HUES64 (cell line): ENCODE measurements at regions not wholly inside any gene's neighbourhood (a gene's known extent, or its start where the extent isn't known, plus 50 kb on each side); places are given as distances from the start of the nearest gene placed in this dataset.
"Not testable (repeated sequence)": the region's sequence is repeated elsewhere in the genome, so short reads cannot be mapped to it uniquely, and the experiment has no call there.

Source experiments
- H3K27ac ChIP-seq: 2 replicates; pipeline ENCODE4 v1.7.0; 2013; ENCODE audit warnings: low read depth, low read length, inconsistent platforms
- H3K27me3 ChIP-seq: 2 replicates; pipeline ENCODE4 v1.6.1; 2013; ENCODE audit warnings: mild to moderate bottlenecking, low read length; ENCODE audit not compliant: insufficient read depth
- H3K36me3 ChIP-seq: 2 replicates; pipeline ENCODE4 v1.6.1; 2013; ENCODE audit warnings: mild to moderate bottlenecking, low read length; ENCODE audit not compliant: insufficient read depth
- H3K4me1 ChIP-seq: 2 replicates; pipeline ENCODE4 v1.6.1; 2013; ENCODE audit warnings: mild to moderate bottlenecking, low read length, moderate library complexity; ENCODE audit not compliant: insufficient read depth
- H3K4me3 ChIP-seq: 2 replicates; pipeline ENCODE4 v1.5.1; 2013; ENCODE audit warnings: mild to moderate bottlenecking, low read length, moderate library complexity
- H3K9ac ChIP-seq: 2 replicates; pipeline ENCODE4 v1.6.1; 2013; ENCODE audit warnings: mild to moderate bottlenecking, low read depth, low read length
- H3K9me3 ChIP-seq: 2 replicates; pipeline ENCODE4 v1.6.1; 2013; ENCODE audit warnings: low read depth, low read length; ENCODE audit not compliant: insufficient read depth
- WGBS: fragments of 150-250, 120-280 bp; methylation state at CpG from one replicate; pipeline ENCODE4 v1.1.7; 2013; ENCODE audit warnings: missing lambda C conversion rate; 5-methylcytosine and 5-hydroxymethylcytosine counted together

- 95% methylated on average over 1 of the region's 1 CpG for WGBS
- Histone ChIP-seq H3K4me3 (no peak overlapping the region), H3K36me3 (no peaks in the 10 kb centered on the region), H3K9ac (no peak overlapping the region), H3K9me3 (peaks cover 7% of the 10 kb centered on the region), H3K27me3 (no peaks in the 10 kb centered on the region), H3K4me1 (no peaks in the 10 kb centered on the region), H3K27ac (no peak overlapping the region)
Observed at GRCh38 chr6:60991427-60992028, 1294.5 kb downstream of the KHDRBS2 start.

GRCh38 chr6:60952500-60952899, 1333.5 kb downstream of the KHDRBS2 start:
- H3K36me3 ChIP-seq: no peaks in the 10 kb centered on the region
- no peak overlapping the region for H3K9ac ChIP-seq
- H3K4me3 ChIP-seq: no peak overlapping the region
- no peak overlapping the region for H3K27ac ChIP-seq
- no peaks in the 10 kb centered on the region for H3K27me3 ChIP-seq
- WGBS: 95% methylated on average over 3 of the region's 3 CpGs
- no peaks in the 10 kb centered on the region for H3K9me3 ChIP-seq
- H3K4me1 ChIP-seq: peaks cover 12% of the 10 kb centered on the region; the same call in 1 of the 2 replicates

- not testable (repeated sequence) for H3K27me3 ChIP-seq, H3K4me3 ChIP-seq, H3K9ac ChIP-seq, H3K9me3 ChIP-seq, H3K36me3 ChIP-seq
- 18% methylated on average over 5 of the region's 5 CpGs for WGBS
- peak overlapping the region; percentile 62; the same call in 1 of the 2 replicates for H3K27ac ChIP-seq
- H3K4me1 ChIP-seq: peaks cover 12% of the 10 kb centered on the region; the same call in 1 of the 2 replicates
Observed at GRCh38 chr6:60950221-60950923, 1335.7 kb downstream of the KHDRBS2 start.

- not testable (repeated sequence) for H3K27me3 ChIP-seq, H3K36me3 ChIP-seq, H3K27ac ChIP-seq, H3K9me3 ChIP-seq, H3K4me3 ChIP-seq, H3K9ac ChIP-seq
- H3K4me1 ChIP-seq: peaks cover 12% of the 10 kb centered on the region; the same call in 1 of the 2 replicates
- 88% methylated on average over 1 of the region's 2 CpGs for WGBS
Observed at GRCh38 chr6:60947416-60947815, 1338.6 kb downstream of the KHDRBS2 start.

- not testable (repeated sequence) for H3K36me3 ChIP-seq, H3K27ac ChIP-seq, H3K9me3 ChIP-seq, H3K27me3 ChIP-seq, H3K9ac ChIP-seq, H3K4me3 ChIP-seq, H3K4me1 ChIP-seq
- 96% methylated on average over 26 of the region's 26 CpGs for WGBS
Observed at GRCh38 chr6:60944803-60945202, 1341.2 kb downstream of the KHDRBS2 start.

- not testable (repeated sequence) for H3K9ac ChIP-seq, H3K9me3 ChIP-seq, H3K4me1 ChIP-seq, H3K4me3 ChIP-seq, H3K27me3 ChIP-seq, H3K36me3 ChIP-seq, H3K27ac ChIP-seq
- WGBS: no CpG with 5 or more reads among the region's 1 CpG
Observed at GRCh38 chr6:60935970-60936369, 1350.1 kb downstream of the KHDRBS2 start.

- not testable (repeated sequence) for H3K9me3 ChIP-seq, H3K9ac ChIP-seq, H3K4me3 ChIP-seq, H3K27me3 ChIP-seq, H3K27ac ChIP-seq, H3K4me1 ChIP-seq, H3K36me3 ChIP-seq
- WGBS: 100% methylated on average over 1 of the region's 1 CpG
Observed at GRCh38 chr6:60919652-60920051, 1366.4 kb downstream of the KHDRBS2 start.

- not testable (repeated sequence) for H3K36me3 ChIP-seq, H3K27ac ChIP-seq, H3K4me1 ChIP-seq, H3K9me3 ChIP-seq, H3K4me3 ChIP-seq, H3K9ac ChIP-seq, H3K27me3 ChIP-seq
- 88% methylated on average over 5 of the region's 6 CpGs for WGBS
Observed at GRCh38 chr6:60903860-60904259, 1382.2 kb downstream of the KHDRBS2 start.

- WGBS: 83% methylated on average over 1 of the region's 1 CpG
- H3K27ac ChIP-seq, H3K4me3 ChIP-seq, H3K4me1 ChIP-seq, H3K9me3 ChIP-seq, H3K9ac ChIP-seq, H3K27me3 ChIP-seq, H3K36me3 ChIP-seq: not testable (repeated sequence)
Observed at GRCh38 chr6:60893374-60893773, 1392.7 kb downstream of the KHDRBS2 start.

GRCh38 chr6:60891606-60892005, 1394.4 kb downstream of the KHDRBS2 start:
- no peak overlapping the region for H3K9ac ChIP-seq
- H3K9me3 ChIP-seq: no peaks in the 10 kb centered on the region
- H3K36me3 ChIP-seq: no peaks in the 10 kb centered on the region
- no peak overlapping the region for H3K4me3 ChIP-seq
- no peak overlapping the region for H3K27ac ChIP-seq
- H3K27me3 ChIP-seq: no peaks in the 10 kb centered on the region
- no CpG with 5 or more reads among the region's 1 CpG for WGBS
- no peaks in the 10 kb centered on the region for H3K4me1 ChIP-seq

GRCh38 chr6:60877396-60877795, 1408.6 kb downstream of the KHDRBS2 start:
- H3K4me3 ChIP-seq, H3K4me1 ChIP-seq, H3K9me3 ChIP-seq, H3K9ac ChIP-seq, H3K36me3 ChIP-seq, H3K27ac ChIP-seq, H3K27me3 ChIP-seq: not testable (repeated sequence)
- WGBS: 80% methylated on average over 2 of the region's 3 CpGs

- not testable (repeated sequence) for H3K27ac ChIP-seq, H3K36me3 ChIP-seq, H3K9ac ChIP-seq, H3K4me3 ChIP-seq, H3K27me3 ChIP-seq, H3K9me3 ChIP-seq
- 80% methylated on average over 4 of the region's 4 CpGs for WGBS
- H3K4me1 ChIP-seq: peaks cover 11% of the 10 kb centered on the region
Observed at GRCh38 chr6:60870779-60871178, 1415.2 kb downstream of the KHDRBS2 start.
